ENCODE measurements at regions not wholly inside any gene's neighbourhood (a gene's known extent, or its start where the extent isn't known, plus 50 kb on each side); places are given as distances from the start of the nearest gene placed in this dataset.
"Not testable (repeated sequence)": the region's sequence is repeated elsewhere in the genome, so short reads cannot be mapped to it uniquely, and the experiment has no call there.

GRCh38 chr4:64640402-64640801 lies 231.2 kb upstream of the TECRL start:
- not testable (repeated sequence) for TF ChIP-seq CTCF (IDR thresholded peaks at IDR 0.05; ENCODE audit: low read depth, low read length); EZH2phosphoT487 (IDR thresholded peaks at IDR 0.05; ENCODE audit: low read depth)
